GM10266 (cell line): ENCODE measurements at regions not wholly inside any gene's neighbourhood (a gene's known extent, or its start where the extent isn't known, plus 50 kb on each side); places are given as distances from the start of the nearest gene placed in this dataset.

Experiments used
- DNase-seq: peaks from one replicate; pipeline ENCODE4 v3.0.0; 2012; ENCODE audit errors: extremely low spot score
- CTCF ChIP-seq: IDR thresholded peaks from 2 replicates; pipeline ENCODE4 v1.5.1; 2012; ENCODE audit warnings: mild to moderate bottlenecking, low read depth; ENCODE audit not compliant: control insufficient read depth, insufficient read depth; ENCODE audit errors: missing control alignments

GRCh38 chr6:19193624-19194023 is 643.5 kb upstream of the ID4 start:
- TF ChIP-seq CTCF: no peak
- no peak for DNase-seq

GRCh38 chr6:19204445-19204844 is 632.7 kb upstream of the ID4 start:
- no peak for DNase-seq
- TF ChIP-seq CTCF: no peak

- no peak for TF ChIP-seq CTCF
- DNase-seq: no peak
These were observed 632.1 kb upstream of the ID4 start for GRCh38 chr6:19205076-19205475.

- no peak for TF ChIP-seq CTCF
- DNase-seq: no peak
These were observed 628.0 kb upstream of the ID4 start for GRCh38 chr6:19209202-19209601.

GRCh38 chr6:19210849-19211590 is 626.1 kb upstream of the ID4 start:
- no peak for DNase-seq
- TF ChIP-seq CTCF: peak; percentile 27

- TF ChIP-seq CTCF: no peak
- no peak for DNase-seq
These were observed 622.9 kb upstream of the ID4 start for GRCh38 chr6:19214231-19214630.

GRCh38 chr6:19219931-19220330 is 617.2 kb upstream of the ID4 start:
- no peak for DNase-seq

More at GRCh38 chr6:19219931-19220330, 617.2 kb upstream of the ID4 start:
- no peak for TF ChIP-seq CTCF
